ENCODE measurements at regions not wholly inside any gene's neighbourhood (a gene's known extent, or its start where the extent isn't known, plus 50 kb on each side); places are given as distances from the start of the nearest gene placed in this dataset.

- H3K27me3 ChIP-seq: no peaks in the 10 kb centered on the region
- intact Hi-C loops (cut with DNase I): no loop called here
- no peak for TF ChIP-seq CTCF (IDR thresholded peaks at IDR 0.05)
- H3K36me3 ChIP-seq: no peaks in the 10 kb centered on the region
- H3K4me1 ChIP-seq: peaks cover 0 to 3% (median 0%) of the 10 kb centered on the region in 3 donors
- 89 to 90% methylated on average over 9 of the region's 9 CpGs for WGBS, 2 donors
- DNase-seq (no peak), FAIRE-seq (no peak), ATAC-seq (no peak)
- no peak overlapping the region for H3K27ac ChIP-seq
- H3K4me3 ChIP-seq: no peak overlapping the region
- H3K9me3 ChIP-seq: no peaks in the 10 kb centered on the region
These were observed 60.9 kb downstream of the HES1 start for GRCh38 chr3:194196876-194197275.

GRCh38 chr3:194197396-194197960 lies 61.5 kb downstream of the HES1 start:
- no peaks in the 10 kb centered on the region for H3K36me3 ChIP-seq
- intact Hi-C loops (cut with DNase I): no loop called here
- H3K27ac ChIP-seq: no peak overlapping the region
- H3K4me1 ChIP-seq: peaks cover 0 to 3% (median 0%) of the 10 kb centered on the region in 3 donors
- no peaks in the 10 kb centered on the region for H3K9me3 ChIP-seq
- no peak for DNase-seq
- no peak for FAIRE-seq
- no peaks in the 10 kb centered on the region for H3K27me3 ChIP-seq
- H3K4me3 ChIP-seq: no peak overlapping the region
- ATAC-seq: no peak
- no peak for TF ChIP-seq CTCF (IDR thresholded peaks at IDR 0.05)
- 80 to 89% methylated on average over 7 of the region's 7 CpGs for WGBS, 2 donors

- no peak for TF ChIP-seq CTCF (IDR thresholded peaks at IDR 0.05)
- no peak for ATAC-seq
- H3K4me3 ChIP-seq: no peak overlapping the region
- H3K9me3 ChIP-seq: no peaks in the 10 kb centered on the region
- H3K36me3 ChIP-seq: no peaks in the 10 kb centered on the region
- no peak for FAIRE-seq
- no peak for DNase-seq
- H3K4me1 ChIP-seq: peaks cover 0 to 3% (median 0%) of the 10 kb centered on the region in 3 donors
- H3K27ac ChIP-seq: no peak overlapping the region
- no peaks in the 10 kb centered on the region for H3K27me3 ChIP-seq
- WGBS, 2 donors: 91 to 94% methylated on average over 9 of the region's 9 CpGs
- intact Hi-C loops (cut with DNase I): no loop called here
These were observed 62.2 kb downstream of the HES1 start for GRCh38 chr3:194197981-194198695.

- DNase-seq: no peak
- Histone ChIP-seq H3K9me3 (no peaks in the 10 kb centered on the region), H3K27ac (no peak overlapping the region), H3K4me3 (no peak overlapping the region), H3K27me3 (no peaks in the 10 kb centered on the region), H3K4me1 (peaks cover 0 to 3% (median 0%) of the 10 kb centered on the region in 3 donors), H3K36me3 (no peaks in the 10 kb centered on the region)
- no peak for FAIRE-seq
- no peak for TF ChIP-seq CTCF (IDR thresholded peaks at IDR 0.05)
- intact Hi-C loops (cut with DNase I): no loop called here
- WGBS, 2 donors: 78 to 89% methylated on average over 3 of the region's 3 CpGs
- ATAC-seq: no peak
These were observed 63.0 kb downstream of the HES1 start for GRCh38 chr3:194198938-194199337.

Measured in pancreas (tissue), 10 donors.